H7 (cell line): ENCODE measurements at regions not wholly inside any gene's neighbourhood (a gene's known extent, or its start where the extent isn't known, plus 50 kb on each side); places are given as distances from the start of the nearest gene placed in this dataset.
"Not testable (repeated sequence)": the region's sequence is repeated elsewhere in the genome, so short reads cannot be mapped to it uniquely, and the experiment has no call there.

Experiments
- DNase-seq: peaks from one replicate; pipeline ENCODE4 v3.0.0; 2012
- H3K27me3 ChIP-seq: 2 replicates; pipeline ENCODE4 v1.6.0; 2011; ENCODE audit warnings: mild to moderate bottlenecking, low read length; ENCODE audit not compliant: control insufficient read depth, insufficient read depth
- H3K36me3 ChIP-seq: replicated peaks from 2 replicates; pipeline ENCODE4 v1.5.1; 2011; ENCODE audit warnings: low read length; ENCODE audit not compliant: control insufficient read depth, insufficient read depth
- H3K4me3 ChIP-seq: 2 replicates; pipeline ENCODE4 v1.5.1; 2011; ENCODE audit warnings: low read depth, mild to moderate bottlenecking, control low read depth, low read length, moderate library complexity; ENCODE audit not compliant: insufficient read depth

GRCh38 chr5:112573441-112573840 lies 154.4 kb upstream of the EPB41L4A start:
- H3K27me3 ChIP-seq, result no peaks in the 10 kb centered on the region
- no peak overlapping the region for H3K4me3 ChIP-seq
- no peak for DNase-seq
- H3K36me3 ChIP-seq, result no peaks in the 10 kb centered on the region

GRCh38 chr5:112574536-112574935 lies 155.5 kb upstream of the EPB41L4A start:
- no peak overlapping the region for H3K4me3 ChIP-seq
- H3K27me3 ChIP-seq, result no peaks in the 10 kb centered on the region
- no peak for DNase-seq
- H3K36me3 ChIP-seq, result no peaks in the 10 kb centered on the region

- no peak for DNase-seq
- Histone ChIP-seq H3K27me3 (no peaks in the 10 kb centered on the region), H3K4me3 (no peak overlapping the region), H3K36me3 (no peaks in the 10 kb centered on the region)
Measured at GRCh38 chr5:112576298-112576925, 157.3 kb upstream of the EPB41L4A start.

GRCh38 chr5:112579599-112580170 lies 158.0 kb upstream of the APC start:
- DNase-seq, result no peak
- no peaks in the 10 kb centered on the region for H3K27me3 ChIP-seq
- H3K36me3 ChIP-seq, result no peaks in the 10 kb centered on the region
- no peak overlapping the region for H3K4me3 ChIP-seq

- Histone ChIP-seq H3K27me3 (no peaks in the 10 kb centered on the region), H3K4me3 (no peak overlapping the region), H3K36me3 (no peaks in the 10 kb centered on the region)
- no peak for DNase-seq
Measured at GRCh38 chr5:112581811-112582320, 155.8 kb upstream of the APC start.

- no peak for DNase-seq
- H3K27me3 ChIP-seq, result no peaks in the 10 kb centered on the region
- no peaks in the 10 kb centered on the region for H3K36me3 ChIP-seq
- no peak overlapping the region for H3K4me3 ChIP-seq
Measured at GRCh38 chr5:112583166-112583565, 154.5 kb upstream of the APC start.

- H3K36me3 ChIP-seq, result no peaks in the 10 kb centered on the region
Measured at GRCh38 chr5:112584781-112585180, 152.9 kb upstream of the APC start.

GRCh38 chr5:112586596-112587062 lies 151.1 kb upstream of the APC start:
- no peak for DNase-seq

More at GRCh38 chr5:112584781-112585180, 152.9 kb upstream of the APC start:
- DNase-seq, result no peak
- Histone ChIP-seq H3K4me3 (no peak overlapping the region), H3K27me3 (no peaks in the 10 kb centered on the region)

GRCh38 chr5:112590858-112591257 lies 146.8 kb upstream of the APC start:
- H3K27me3 ChIP-seq, H3K4me3 ChIP-seq, H3K36me3 ChIP-seq, DNase-seq: not testable (repeated sequence)

More at GRCh38 chr5:112586596-112587062, 151.1 kb upstream of the APC start:
- H3K27me3 ChIP-seq, result no peaks in the 10 kb centered on the region
- no peaks in the 10 kb centered on the region for H3K36me3 ChIP-seq
- H3K4me3 ChIP-seq, result no peak overlapping the region

GRCh38 chr5:112594095-112594850 lies 143.4 kb upstream of the APC start:
- Histone ChIP-seq H3K27me3 (no peaks in the 10 kb centered on the region), H3K36me3 (no peaks in the 10 kb centered on the region), H3K4me3 (no peak overlapping the region)
- DNase-seq, result no peak

- H3K36me3 ChIP-seq, result no peaks in the 10 kb centered on the region
- H3K4me3 ChIP-seq, result no peak overlapping the region
- no peak for DNase-seq
- H3K27me3 ChIP-seq, result no peaks in the 10 kb centered on the region
Measured at GRCh38 chr5:112594941-112595340, 142.7 kb upstream of the APC start.

GRCh38 chr5:112597831-112598230 lies 139.9 kb upstream of the APC start:
- Histone ChIP-seq H3K36me3 (no peaks in the 10 kb centered on the region), H3K27me3 (no peaks in the 10 kb centered on the region), H3K4me3 (no peak overlapping the region)
- no peak for DNase-seq

GRCh38 chr5:112600510-112600909 lies 137.2 kb upstream of the APC start:
- not testable (repeated sequence) for H3K27me3 ChIP-seq, DNase-seq, H3K36me3 ChIP-seq, H3K4me3 ChIP-seq

- DNase-seq, result peak; percentile 22
- Histone ChIP-seq H3K36me3 (no peaks in the 10 kb centered on the region), H3K4me3 (no peak overlapping the region), H3K27me3 (no peaks in the 10 kb centered on the region)
Measured at GRCh38 chr5:112604732-112605630, 132.7 kb upstream of the APC start.
